ENCODE measurements at regions not wholly inside any gene's neighbourhood (a gene's known extent, or its start where the extent isn't known, plus 50 kb on each side); places are given as distances from the start of the nearest gene placed in this dataset.

GRCh38 chr15:29428925-29429573, 159.4 kb upstream of the NSMCE3 start:
- DNase-seq (ENCODE audit: low read depth): no peak

- no peak for DNase-seq (ENCODE audit: low read depth)
Measured at GRCh38 chr15:29425864-29426263, 156.2 kb upstream of the NSMCE3 start.

GRCh38 chr15:29424118-29424517, 154.5 kb upstream of the NSMCE3 start:
- no peak for DNase-seq (ENCODE audit: low read depth)

- no peak for DNase-seq (ENCODE audit: low read depth)
Measured at GRCh38 chr15:29422606-29423005, 153.0 kb upstream of the NSMCE3 start.

- no peak for DNase-seq (ENCODE audit: low read depth)
Measured at GRCh38 chr15:29420188-29420587, 150.6 kb upstream of the NSMCE3 start.

- no peak for DNase-seq (ENCODE audit: low read depth)
Measured at GRCh38 chr15:29418931-29419330, 149.3 kb upstream of the NSMCE3 start.

- DNase-seq (ENCODE audit: low read depth): no peak
Measured at GRCh38 chr15:29418178-29418577, 148.6 kb upstream of the NSMCE3 start.

- DNase-seq (ENCODE audit: low read depth): no peak
Measured at GRCh38 chr15:29411299-29411698, 141.7 kb upstream of the NSMCE3 start.

GRCh38 chr15:29410338-29410737, 140.7 kb upstream of the NSMCE3 start:
- DNase-seq (ENCODE audit: low read depth): no peak

GRCh38 chr15:29409890-29410289, 140.3 kb upstream of the NSMCE3 start:
- DNase-seq (ENCODE audit: low read depth): no peak

GRCh38 chr15:29405564-29405963, 135.9 kb upstream of the NSMCE3 start:
- DNase-seq (ENCODE audit: low read depth): no peak

GRCh38 chr15:29403772-29404171, 134.2 kb upstream of the NSMCE3 start:
- no peak for DNase-seq (ENCODE audit: low read depth)

- no peak for DNase-seq (ENCODE audit: low read depth)
Measured at GRCh38 chr15:29401644-29402043, 132.0 kb upstream of the NSMCE3 start.

- no peak for DNase-seq (ENCODE audit: low read depth)
Measured at GRCh38 chr15:29400701-29401100, 131.1 kb upstream of the NSMCE3 start.

- DNase-seq (ENCODE audit: low read depth): peak; percentile 21
Measured at GRCh38 chr15:29398907-29399306, 129.3 kb upstream of the NSMCE3 start.

GRCh38 chr15:29396176-29396811, 126.7 kb upstream of the NSMCE3 start:
- DNase-seq (ENCODE audit: low read depth): no peak

GRCh38 chr15:29393443-29393842, 123.8 kb upstream of the NSMCE3 start:
- DNase-seq (ENCODE audit: low read depth): no peak

- no peak for DNase-seq (ENCODE audit: low read depth)
Measured at GRCh38 chr15:29392358-29392757, 122.7 kb upstream of the NSMCE3 start.

- no peak for DNase-seq (ENCODE audit: low read depth)
Measured at GRCh38 chr15:29390051-29390450, 120.4 kb upstream of the NSMCE3 start.

GRCh38 chr15:29386523-29386922, 116.9 kb upstream of the NSMCE3 start:
- DNase-seq (ENCODE audit: low read depth): no peak

GRCh38 chr15:29383367-29383766, 113.7 kb upstream of the NSMCE3 start:
- no peak for DNase-seq (ENCODE audit: low read depth)

- DNase-seq (ENCODE audit: low read depth): no peak
Measured at GRCh38 chr15:29382862-29383261, 113.2 kb upstream of the NSMCE3 start.

- DNase-seq (ENCODE audit: low read depth): no peak
Measured at GRCh38 chr15:29380466-29380865, 110.8 kb upstream of the NSMCE3 start.

- no peak for DNase-seq (ENCODE audit: low read depth)
Measured at GRCh38 chr15:29379647-29380046, 110.0 kb upstream of the NSMCE3 start.
